NCI-H146 treated with DMSO at 0.1 percent for 48 hours (cell line): ENCODE measurements at regions not wholly inside any gene's neighbourhood (a gene's known extent, or its start where the extent isn't known, plus 50 kb on each side); places are given as distances from the start of the nearest gene placed in this dataset.

Source experiments
- DNase-seq: peaks from one replicate; lab custom pipeline; 2025; ENCODE audit not compliant: unreplicated experiment; lab: John Stamatoyannopoulos, UW

- no peak for DNase-seq
These were observed 194.1 kb upstream of the GSE1 start for GRCh38 chr16:85418978-85419491.

- no peak for DNase-seq
These were observed 193.4 kb upstream of the GSE1 start for GRCh38 chr16:85419503-85420408.

GRCh38 chr16:85420501-85421337, 192.4 kb upstream of the GSE1 start:
- no peak for DNase-seq

- no peak for DNase-seq
These were observed 191.6 kb upstream of the GSE1 start for GRCh38 chr16:85421338-85422195.

GRCh38 chr16:85422196-85422631, 190.9 kb upstream of the GSE1 start:
- peak; percentile 42 for DNase-seq

DNA sequence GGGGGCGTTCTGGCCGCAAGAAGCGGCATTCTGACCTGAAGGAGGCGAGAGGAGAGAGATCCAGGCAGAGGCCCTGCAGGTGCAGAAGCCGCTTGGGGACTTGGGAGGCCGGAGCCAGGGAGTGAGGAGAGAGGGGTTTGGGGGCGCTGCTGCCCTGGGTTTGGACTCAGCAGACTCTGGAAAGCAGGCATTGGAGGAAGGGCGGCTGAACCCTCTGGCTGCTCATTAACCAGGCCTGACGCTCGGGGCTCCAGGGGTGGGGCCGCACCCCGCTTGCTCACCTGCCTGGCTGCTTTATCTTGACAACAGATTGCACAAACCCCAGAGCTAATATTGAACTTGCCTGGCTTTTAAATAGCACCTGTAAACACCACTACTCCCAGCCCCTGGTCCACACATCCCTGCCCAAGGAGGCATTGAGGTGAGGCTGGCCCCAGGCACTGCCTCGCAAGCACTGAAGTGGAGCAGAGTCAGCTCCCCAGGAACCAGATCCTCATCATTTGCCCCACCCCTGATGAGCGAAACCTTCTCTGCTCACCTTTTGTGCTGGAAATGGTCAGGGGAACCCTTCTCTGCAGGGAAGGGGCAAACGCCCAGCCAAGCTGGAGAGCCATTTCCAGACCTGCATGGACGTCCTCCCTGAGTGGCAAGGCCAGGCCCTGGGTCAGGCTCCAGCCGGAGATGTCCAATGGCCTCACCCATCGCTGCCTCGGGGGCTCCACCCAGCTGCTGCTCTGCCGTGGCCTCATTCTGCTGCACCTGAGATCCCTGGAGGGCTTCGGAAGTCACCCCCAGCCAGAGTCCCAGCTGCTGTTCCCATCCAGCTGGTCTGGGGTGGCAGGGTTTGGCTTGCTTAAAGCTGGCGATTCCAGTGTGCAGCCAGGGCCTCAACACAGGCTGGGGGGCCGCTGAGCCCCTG, 190.2 kb upstream of the GSE1 start:
- peak; percentile 50 for DNase-seq

GRCh38 chr16:85423631-85424030, 189.5 kb upstream of the GSE1 start:
- no peak for DNase-seq

- DNase-seq, result no peak
These were observed 188.7 kb upstream of the GSE1 start for GRCh38 chr16:85424260-85425073.

- peak; percentile 55 for DNase-seq
These were observed 188.0 kb upstream of the GSE1 start for GRCh38 chr16:85425074-85425662.

GRCh38 chr16:85426806-85427205, 186.3 kb upstream of the GSE1 start:
- DNase-seq, result no peak

GRCh38 chr16:85428168-85428898, 184.8 kb upstream of the GSE1 start:
- DNase-seq, result no peak

DNA sequence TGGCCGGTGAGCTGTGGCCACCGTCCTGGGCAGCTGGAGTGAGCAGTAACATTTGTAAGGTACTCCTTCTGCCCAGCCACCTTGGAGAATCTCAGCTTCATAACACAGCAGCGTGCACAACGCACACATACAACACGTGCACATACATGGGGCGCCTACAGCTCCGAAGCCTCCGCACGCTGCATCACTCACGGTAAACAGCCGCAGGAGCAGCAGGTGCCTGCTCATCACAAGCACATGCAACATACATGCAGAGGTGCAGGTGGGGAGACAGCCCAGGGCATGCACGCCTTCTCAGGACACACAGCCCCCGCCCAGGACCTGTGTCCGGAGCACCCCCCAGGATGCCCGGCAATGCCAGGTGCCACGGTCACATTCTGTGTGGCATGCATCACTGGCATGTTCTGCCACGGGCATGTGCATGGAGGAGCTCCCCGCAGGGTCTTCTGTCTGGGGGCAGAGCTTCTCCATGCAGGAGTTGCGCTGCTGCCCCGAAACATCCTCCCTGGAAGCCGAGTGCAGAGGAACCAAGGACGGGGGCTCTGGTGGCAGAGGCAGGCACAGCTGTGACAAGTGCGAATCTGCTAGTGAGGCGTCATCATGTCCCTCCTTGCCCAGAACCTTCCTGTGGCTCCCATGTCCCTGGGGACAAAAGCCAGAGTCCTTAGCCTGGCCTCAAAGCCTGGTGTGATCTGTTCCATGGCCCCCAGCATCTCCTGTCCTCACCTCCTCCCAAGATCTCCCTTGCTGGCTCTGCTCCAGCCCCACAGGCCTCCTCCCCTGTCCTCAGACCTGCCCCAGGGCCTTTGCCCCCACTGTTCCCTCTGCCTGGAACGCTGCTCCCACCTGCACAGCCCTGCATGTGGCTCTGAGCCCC, 184.0 kb upstream of the GSE1 start:
- DNase-seq, result no peak

GRCh38 chr16:85429776-85430522, 183.2 kb upstream of the GSE1 start:
- no peak for DNase-seq

DNA sequence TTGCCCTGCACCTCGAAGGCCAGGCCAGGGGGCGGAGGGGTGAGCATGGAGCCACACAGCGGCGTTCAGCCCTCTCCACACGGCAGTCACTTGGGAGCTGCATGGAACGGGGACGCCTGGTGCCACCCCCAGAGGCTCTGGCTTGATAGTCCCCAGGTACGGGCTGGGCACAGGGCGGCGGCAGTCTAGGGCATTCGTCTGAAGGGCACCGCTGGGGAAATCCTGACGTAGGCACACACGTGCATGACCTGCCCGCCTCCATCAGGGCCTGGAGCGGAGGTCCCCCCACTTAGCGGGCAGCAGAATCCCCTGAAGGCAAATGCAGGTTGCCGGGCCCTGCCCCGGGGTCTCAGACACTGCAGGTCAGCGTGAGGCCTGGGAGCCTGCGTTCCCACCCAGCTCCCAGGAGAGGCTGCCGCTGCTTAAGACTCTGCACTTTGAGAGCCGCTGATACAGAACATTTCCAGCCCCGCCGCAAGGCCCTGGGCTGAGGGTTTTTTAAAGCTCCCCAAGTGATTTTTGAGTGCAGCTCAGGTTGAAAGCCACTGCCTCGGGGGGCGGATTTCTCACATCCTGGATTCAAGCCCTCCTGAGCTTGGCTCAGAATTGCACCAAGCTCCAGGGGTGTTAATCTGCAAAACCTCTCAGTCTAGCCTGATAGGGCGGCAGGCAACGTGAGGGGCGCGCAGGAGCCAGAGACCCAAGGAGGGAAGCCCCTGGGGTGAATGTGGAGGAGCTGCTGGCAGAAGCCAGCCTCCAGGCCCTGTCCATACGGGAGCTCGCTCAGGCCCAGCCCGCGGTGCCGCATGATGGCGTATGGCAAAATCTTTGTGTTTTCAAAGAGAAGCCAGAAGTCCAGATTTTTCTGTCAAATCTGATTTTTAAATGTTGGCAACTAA, 182.3 kb upstream of the GSE1 start:
- DNase-seq, result no peak

DNA sequence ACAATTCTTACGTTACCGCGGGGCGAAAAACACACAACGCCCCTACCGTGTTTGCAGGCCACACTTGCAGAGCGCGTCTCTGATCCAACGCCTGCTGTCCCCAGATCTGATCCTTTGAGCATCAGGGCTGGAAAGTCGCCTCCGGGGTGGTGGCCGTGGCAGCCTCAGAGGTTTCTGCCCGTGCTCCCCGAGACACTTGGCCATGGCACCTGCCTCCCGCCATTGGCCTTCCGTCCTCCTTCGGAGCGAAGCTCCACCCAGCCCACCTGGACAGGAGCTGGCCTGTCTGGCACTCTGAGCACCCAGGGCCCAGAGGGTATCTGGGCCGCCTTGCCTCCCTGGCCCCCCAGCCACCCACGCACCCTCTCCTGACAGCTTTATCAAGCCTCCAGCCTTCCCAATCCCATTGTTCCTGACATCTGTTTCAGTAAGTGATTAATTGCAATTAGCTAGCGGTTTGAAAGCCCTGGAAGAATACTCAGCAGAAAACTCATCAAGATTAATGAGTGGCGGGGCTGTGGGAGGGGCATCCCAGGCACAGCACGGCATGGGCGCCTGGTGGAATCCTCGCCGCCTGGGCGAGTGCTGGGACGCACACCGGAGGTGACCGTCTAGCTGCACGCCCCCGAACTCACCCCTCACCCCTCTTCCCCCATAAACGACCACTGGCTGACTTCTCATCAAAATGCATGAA, 181.5 kb upstream of the GSE1 start:
- DNase-seq, result no peak
